Jurkat, Clone E6-1 (cell line): ENCODE measurements at regions not wholly inside any gene's neighbourhood (a gene's known extent, or its start where the extent isn't known, plus 50 kb on each side); places are given as distances from the start of the nearest gene placed in this dataset.
"Not testable (repeated sequence)": the region's sequence is repeated elsewhere in the genome, so short reads cannot be mapped to it uniquely, and the experiment has no call there.

Experiments
- DNase-seq: peaks from one replicate; pipeline ENCODE4 v3.0.0-alpha.2; 2011; ENCODE audit warnings: low read depth, low spot score
- H3K4me3 ChIP-seq: 2 replicates; pipeline ENCODE4 v1.5.1; 2011; ENCODE audit warnings: mild to moderate bottlenecking, low read length, control low read depth, moderate library complexity

DNA sequence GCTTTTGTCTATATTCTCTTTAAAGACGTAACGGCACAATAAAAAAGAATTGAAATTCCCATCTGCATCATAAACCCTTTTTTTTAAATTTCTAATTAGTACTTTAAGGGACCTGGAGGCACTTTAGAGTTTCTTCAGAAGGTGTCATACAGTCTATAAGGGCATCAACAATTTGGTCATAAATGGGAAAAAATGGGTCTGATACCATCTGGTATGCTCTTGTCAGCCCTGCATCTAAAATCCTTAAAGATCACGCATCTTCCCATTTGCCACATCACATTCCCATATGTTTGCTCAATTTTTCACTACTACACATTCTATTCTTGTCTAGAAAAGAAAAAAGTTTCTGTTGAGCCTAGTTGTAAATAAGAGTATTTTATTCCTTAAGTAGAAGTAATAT is 53.8 kb downstream of the COX7C start:
- H3K4me3 ChIP-seq: no peak overlapping the region
- DNase-seq: no peak

DNA sequence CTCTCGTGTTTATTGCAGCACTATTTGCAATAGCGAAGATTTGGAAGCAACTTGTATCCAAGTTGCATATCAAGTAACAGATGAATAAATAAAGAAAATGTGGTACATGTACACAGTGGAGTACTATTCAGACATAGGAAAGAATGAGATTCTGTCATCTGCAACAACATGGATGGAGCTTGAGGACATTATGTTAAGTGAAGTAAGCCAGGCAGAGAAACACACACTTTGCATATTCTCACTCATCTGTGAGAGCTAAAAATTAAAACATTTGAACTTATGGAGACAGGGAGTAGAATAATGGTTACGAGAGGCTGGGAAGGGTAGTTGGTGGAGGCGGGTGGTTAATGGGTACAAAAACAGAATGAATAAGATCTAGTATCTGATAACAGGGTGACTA is 56.3 kb downstream of the COX7C start:
- DNase-seq: no peak
- H3K4me3 ChIP-seq: no peak overlapping the region

DNA sequence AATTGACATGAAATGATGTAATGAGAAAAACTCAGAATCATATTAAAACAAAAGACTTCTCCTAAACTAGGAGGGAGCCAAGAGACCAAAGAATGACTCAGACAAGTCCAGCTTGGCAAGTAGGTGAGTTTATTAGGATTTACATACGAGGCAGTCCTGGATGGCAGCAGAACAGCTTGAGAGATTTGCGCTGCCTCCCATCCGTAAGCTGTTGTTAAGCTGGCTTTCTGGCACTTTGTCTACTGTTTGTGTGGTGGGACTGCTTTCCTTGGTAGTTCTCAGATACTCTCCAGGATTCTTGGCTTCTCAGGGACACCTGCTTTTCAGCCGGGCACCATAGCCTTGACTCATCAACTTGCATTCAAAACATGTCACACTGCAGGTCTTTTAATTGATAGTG is 57.6 kb downstream of the COX7C start:
- no peak overlapping the region for H3K4me3 ChIP-seq
- no peak for DNase-seq

DNA sequence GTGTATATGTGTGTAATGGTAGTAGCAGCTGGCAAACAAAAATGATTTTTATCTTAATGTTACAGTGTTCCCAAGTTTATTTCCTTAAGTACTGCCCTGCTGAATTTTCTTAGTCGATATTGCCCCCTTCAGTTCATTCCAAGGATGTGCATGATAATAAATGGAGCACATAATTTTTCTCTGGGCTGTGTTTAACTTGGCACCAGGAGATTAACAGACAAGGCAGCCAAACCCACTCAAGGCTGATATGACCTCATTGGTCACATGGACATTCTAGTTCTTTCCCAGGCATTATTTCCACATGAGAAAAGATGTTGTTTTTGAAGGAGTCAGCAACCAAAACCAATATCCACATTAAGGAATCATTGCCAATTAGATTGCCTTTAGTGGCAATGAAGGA is 61.8 kb downstream of the COX7C start:
- no peak overlapping the region for H3K4me3 ChIP-seq
- DNase-seq: peak; percentile 44

DNA sequence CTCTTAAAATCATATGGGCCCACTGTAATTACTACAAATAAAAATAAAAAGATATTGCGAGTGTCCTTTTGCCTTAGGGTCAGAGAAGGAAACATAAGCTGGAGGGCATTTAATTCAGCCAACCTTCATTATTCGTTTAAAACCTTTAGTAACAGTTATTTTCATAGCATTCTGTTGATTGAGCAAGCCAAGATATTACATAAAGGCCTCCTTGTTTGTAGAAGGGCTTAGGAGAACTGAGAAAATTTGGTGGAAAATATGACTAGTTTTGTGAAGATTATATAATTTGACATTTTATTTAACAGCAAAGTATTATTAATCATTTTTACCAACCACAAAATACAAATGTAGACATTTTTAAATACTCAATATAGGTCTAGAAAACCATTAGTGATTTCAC is 62.2 kb downstream of the COX7C start:
- no peak for DNase-seq
- no peak overlapping the region for H3K4me3 ChIP-seq

DNA sequence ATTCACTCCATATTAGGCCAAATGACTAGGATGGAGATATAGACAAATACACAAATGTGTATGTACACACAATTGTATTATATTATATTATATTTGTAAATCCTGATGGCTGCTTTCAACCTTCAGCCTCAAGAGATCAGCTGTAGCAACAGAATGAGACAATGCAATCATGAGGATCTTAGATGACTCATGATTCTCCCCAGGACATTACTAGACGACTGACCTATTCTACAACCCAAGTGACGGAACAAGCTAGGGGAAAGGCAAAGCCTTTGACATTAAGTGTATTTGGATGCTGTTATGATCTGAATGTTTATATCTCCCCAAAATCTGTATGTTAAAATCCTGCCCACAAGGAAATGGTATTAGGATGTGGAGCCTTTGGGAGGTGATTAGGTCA is 66.5 kb downstream of the COX7C start:
- DNase-seq: no peak
- no peak overlapping the region for H3K4me3 ChIP-seq

DNA sequence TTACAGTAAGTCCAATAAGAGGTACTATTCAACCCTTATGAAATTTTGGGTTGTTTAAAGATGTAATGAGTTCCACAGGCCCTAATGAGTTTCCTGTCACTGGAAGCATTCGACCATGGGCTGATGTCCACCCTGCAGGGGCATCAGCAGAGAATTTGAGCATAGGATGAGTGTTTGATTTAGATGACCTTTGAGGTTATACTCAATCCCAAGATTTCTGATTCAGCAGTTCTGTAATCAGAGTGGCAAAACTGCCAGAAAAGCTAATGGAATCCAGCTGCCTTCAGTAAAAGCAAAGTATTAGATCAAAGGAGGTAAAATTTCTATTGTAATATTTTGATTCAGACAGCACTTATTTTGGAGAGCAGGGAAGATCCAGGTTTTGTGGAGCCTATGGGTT is 68.3 kb downstream of the COX7C start:
- no peak for DNase-seq
- H3K4me3 ChIP-seq: no peak overlapping the region

DNA sequence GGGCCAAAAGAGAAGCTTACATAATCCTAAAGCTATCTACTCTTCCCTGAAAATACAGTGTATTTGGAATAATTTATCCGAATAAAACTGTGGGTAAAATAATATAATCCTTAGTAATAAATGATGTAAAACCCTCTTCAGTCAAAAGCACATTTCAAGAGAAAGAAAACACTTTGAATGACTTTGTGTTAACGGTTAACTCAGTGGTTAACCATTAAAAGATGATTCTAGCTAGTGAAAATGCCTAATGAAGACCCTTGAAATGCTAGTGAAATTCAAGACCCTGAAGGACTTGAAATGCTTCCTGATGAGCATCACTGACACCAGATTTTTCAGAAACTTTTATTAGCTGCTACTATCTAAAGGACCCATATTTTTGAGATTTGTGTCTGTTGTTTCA is 70.7 kb downstream of the COX7C start:
- no peak overlapping the region for H3K4me3 ChIP-seq
- DNase-seq: no peak

DNA sequence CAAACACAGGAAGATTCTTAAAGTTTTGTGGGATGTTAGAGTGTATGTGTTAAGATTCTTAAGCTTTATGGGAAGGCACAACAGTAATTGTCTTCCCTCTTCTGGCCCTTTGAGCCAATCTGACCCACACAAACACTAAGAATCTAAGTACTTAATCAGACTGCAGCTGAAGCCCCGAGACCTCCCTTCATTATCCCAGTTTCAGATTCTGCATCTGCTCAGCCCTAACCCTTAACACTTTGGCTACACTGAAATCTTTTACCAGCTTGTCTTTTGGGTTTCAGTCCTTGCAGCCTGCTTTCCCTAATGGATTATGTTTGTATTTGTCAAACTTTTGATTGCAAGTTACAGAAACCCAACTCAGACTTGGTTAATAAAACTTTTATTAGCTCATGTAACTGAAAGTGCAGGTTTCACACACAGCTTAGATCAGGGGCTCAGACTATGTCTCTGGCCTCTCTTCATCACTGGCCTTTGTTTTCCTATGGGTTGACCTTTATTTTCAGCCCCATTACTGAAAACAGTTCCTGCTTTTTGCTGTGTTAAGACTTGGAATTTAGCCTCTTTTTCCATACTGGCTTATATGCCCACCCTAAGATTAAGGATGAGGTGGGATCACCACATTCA is 71.5 kb downstream of the COX7C start:
- no peak overlapping the region for H3K4me3 ChIP-seq
- no peak for DNase-seq

DNA sequence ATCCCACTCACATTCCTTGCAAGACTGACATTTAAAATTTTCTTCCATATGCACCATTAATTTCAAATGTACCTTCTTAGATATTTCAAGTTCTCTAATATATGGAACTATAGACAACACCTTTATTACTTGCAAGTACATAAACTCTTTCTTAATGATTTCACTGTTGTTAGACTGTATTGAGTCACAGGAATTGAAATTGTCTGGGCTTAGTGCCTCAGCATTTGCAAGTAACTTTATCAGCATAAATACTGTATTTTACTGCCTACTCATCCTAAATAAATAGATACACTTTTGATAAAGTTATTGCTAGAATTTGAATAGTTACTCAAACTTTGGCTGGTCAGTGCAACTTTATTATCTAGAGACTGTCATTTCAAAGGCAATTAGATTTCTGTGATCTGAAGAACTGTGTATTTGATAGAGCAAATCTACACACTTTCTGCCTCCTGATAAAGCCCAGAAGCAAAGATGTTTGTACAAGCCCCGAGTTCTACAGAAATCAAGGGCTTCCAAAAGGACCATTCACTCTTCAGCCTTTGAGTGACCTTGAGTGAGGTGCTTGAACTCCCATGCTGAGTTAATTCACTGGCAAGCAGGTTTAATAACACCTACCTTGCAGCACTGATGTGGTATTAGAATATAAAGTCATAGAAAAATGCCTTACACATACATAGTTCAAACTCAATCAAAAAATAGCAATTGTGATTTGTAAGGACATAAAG is 91.6 kb downstream of the COX7C start:
- no peak overlapping the region for H3K4me3 ChIP-seq
- no peak for DNase-seq

DNA sequence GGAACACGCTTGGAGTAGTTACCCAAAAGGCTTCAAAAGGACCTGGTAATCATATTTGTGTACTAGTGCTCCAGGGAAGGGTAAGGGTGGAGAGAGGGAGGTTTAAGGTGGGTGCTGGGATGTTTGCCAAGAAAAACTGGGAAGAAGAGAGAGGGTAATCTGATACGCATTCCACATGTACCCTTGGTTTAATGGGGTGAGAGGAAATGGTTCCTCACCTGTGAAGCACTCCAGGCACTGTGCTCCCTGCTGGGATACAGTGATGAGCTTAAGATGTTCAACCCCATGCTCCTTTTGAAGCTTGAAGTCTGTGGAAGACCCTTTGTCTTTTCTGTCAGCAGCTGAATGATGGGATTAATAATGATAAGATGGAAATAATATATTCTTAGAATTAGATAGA is 98.4 kb downstream of the COX7C start:
- DNase-seq: no peak
- no peak overlapping the region for H3K4me3 ChIP-seq

DNA sequence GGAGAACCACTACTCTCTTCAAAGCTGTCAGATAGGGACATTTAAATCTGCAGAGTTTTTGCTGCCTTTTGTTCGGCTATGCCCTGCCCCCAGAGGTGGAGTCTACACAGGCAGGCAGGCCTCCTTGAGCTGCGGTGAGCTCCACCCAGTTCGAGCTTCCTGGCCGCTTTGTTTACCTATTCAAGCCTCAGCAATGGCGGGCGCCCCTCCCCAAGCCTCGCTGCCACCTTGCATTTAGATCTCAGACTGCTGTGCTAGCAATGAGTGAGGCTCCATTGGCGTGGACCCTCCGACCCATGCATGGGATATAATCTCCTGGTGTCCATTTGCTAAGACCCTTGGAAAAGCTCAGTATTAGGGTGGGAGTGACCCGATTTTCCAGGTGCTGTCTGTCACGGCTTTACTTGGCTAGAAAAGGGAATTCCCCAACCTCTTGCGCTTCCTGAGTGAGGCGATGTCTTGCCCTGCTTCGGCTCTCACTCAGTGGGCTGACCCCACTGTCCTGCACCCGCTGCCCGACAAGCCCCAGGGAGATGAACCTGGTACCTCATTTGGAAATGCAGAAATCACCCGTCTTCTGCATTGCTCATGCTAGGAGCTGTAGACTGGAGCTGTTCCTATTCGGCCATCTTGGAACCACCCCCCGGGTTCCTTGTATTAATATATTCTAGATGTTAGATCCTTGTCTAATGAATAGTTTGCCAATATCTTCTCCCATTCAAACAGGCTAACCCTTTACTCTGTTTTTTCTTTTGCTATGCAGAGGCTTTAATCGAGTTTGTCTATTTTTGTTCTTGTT is 113.8 kb downstream of the COX7C start:
- H3K4me3 ChIP-seq, DNase-seq: not testable (repeated sequence)

DNA sequence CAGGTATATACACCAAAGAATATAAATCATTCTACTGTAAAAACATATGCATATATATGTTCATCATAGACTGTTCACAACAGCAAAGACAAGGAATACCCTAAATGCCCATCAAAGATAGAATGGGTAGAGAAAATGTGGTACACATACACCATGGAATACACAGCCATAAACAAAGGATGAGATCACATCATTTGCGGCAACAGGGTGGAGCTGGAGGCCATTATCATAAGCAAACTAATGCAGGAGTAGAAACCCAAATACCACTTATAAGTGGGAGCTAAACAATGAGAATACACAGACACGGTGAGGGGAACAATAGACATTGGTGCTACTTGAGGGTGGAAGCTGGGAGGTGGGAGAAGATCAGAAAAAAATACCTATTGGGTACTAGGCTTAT is 117.6 kb downstream of the COX7C start:
- no peak for DNase-seq
- no peak overlapping the region for H3K4me3 ChIP-seq

DNA sequence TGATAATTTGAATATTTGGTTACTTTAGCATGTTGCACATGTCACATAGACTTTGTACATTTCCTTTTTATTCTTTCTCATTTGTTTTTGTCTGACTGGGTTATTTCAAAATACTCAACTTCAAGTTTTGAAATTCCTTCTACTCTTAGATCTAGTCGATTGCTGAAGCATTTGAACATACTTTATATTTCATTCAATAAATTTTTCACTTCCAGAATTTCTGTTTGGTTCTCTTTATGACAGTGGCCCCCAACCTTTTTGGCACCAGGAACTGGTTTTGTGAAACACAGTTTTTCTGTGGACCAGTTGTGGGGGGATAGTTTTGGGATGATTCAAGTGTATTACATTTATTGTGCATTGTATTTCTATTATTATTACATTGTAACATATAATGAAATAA is 119.8 kb downstream of the COX7C start:
- no peak for DNase-seq
- no peak overlapping the region for H3K4me3 ChIP-seq

DNA sequence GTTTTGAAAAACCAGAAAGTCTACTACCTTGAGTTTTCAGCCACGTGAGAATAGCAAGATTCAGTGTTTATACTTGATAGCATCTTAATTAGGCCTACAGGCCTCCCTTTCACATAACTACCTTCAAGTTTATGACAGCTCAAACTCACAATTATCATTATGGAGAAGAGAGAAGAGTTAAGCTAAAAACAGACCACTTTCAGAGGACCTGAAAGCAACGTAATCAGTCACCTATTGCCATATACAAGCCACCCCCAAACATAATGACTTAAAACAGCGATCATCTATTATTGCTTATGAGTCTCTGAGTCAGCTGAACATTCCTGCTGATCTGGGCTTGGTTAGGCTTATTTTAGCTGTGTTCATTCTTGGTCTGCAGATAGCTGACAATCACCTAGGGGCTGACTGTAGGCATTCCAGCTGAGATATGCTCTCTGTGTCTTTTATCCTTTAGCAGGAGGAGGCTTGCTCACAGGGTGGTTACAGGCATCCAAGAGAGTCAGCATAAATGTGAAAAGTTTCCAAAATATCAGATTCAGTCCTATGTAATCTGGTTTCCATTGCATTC is 130.9 kb downstream of the COX7C start:
- no peak overlapping the region for H3K4me3 ChIP-seq
- no peak for DNase-seq

DNA sequence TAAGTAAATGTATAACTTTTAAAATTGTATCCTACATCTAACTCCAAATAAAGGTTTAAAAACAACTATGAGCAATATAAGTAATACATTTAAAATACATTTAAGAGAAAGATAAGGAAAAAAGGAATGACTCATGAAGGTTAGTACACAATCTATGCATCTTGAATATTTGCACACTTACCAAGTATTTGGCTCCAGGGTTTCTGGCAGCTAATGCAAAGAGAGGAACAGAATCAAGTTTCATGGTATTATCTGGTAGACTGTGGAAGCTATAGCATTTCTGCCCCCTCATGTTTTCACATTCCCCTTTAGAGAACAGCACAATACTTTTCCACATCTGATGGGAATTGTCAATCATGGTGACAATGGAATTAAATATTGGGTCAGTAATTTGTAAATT is 132.1 kb downstream of the COX7C start:
- no peak overlapping the region for H3K4me3 ChIP-seq
- no peak for DNase-seq

DNA sequence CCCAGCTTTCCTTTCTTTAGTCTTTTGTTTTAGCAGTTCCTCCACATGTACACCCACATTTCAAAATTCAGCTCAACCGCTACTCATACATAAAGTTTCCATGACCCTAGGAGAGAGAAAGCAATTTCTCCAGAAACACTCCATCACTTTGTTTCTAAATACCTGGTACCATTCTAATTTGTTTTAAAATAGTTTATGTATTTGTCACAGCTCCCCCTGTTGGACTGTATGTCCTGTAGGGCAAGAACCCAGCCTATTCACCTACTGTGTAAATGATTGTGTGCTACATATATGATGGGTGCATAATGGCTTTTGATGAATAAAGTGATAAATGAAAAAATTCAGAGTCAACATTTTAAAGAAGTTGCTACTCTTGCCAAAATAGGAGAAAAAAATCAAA is 139.1 kb downstream of the COX7C start:
- no peak overlapping the region for H3K4me3 ChIP-seq

DNA sequence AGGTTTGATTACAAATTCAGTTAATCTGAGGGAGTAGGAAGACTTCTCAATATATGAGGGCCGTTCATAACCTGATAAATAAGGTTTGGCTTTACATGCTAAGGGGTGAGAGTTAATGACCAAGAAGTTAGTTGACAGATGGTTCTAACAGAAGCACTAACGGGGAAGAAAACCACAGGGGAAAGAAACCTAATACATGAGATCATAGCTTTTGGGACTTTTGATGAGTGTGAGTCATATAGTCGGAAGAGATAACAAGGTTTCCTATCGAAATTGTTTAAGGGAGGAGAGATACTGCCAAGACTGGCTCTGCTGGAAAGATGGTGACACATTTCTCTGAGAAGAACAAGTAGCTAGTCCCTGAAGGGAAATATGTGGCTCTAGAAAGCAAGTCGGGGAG is 140.1 kb downstream of the COX7C start:
- peak; percentile 14 for DNase-seq
- no peak overlapping the region for H3K4me3 ChIP-seq

More for the DNA sequence above, 139.1 kb downstream of the COX7C start:
- no peak for DNase-seq

DNA sequence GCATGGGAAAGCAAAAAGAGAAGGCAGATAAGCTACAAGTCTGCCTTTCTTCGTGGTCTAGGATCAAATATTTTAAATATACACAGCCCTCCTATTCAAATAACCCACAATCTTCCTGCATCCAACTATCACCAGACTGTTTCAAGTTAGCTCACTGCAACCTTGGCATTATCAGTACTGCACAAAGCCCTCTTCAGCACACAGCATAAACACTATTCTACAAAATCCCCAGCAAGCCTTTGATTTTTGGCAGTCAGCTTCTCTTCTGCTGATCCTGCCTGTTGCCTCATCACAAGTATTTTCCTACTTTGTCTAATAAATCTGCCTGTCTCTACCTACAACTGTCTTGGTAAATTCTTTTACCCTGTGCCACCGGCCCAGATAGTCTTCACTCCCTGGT is 142.9 kb downstream of the COX7C start:
- no peak for DNase-seq
- H3K4me3 ChIP-seq: no peak overlapping the region

DNA sequence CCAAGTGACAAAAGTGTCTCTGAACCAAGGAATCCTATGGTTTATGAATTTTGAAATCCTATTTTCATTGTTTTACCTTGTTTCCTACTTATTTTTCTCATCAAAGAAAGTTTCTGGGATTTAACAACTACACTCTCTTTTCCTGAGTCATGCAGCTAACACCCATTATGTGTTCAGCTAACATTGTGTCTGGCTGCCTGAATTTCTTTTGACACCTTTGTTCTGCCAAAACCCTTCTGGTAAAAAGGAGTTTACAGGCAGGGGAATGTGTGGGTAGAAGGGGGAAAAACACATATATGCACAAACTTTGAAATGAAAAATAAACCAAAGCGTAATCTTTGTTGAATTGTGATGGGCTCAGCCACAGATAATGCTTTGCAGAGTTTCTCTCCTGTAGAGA is 146.2 kb downstream of the COX7C start:
- no peak for DNase-seq
- H3K4me3 ChIP-seq: no peak overlapping the region
